ENCODE measurements at regions not wholly inside any gene's neighbourhood (a gene's known extent, or its start where the extent isn't known, plus 50 kb on each side); places are given as distances from the start of the nearest gene placed in this dataset.

DNA sequence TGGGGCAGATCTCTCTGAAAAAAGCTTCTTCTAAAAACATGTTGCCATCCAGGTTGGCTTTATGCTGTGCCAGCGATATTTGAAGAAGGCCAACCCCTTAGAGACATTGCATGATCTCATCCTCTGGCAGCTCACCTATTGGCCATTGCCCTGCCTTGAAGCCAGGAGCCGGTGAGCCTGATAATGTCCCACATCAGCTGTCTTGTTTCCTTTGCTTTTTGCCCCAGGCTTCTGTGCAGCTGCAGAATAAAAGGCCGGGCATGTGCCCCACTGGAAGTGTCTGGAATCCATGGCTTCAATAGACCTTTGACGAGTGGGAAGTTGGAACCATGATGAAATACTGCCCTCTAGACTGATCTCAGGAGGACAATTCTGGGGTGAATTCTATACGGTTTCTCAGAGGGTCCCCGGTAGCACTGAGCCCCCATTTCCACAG lies 523.5 kb upstream of the ZEB2 start:
- no peak overlapping the region for H3K9ac ChIP-seq (ENCODE audit: low read length)
- BruUV-seq (replicated peaks): no TSS peak
- DNase-seq (ENCODE audit: low read depth, low spot score): no peak
- H3K36me3 ChIP-seq (ENCODE audit: control insufficient read depth in 1 of 2, insufficient read depth in 2 of 2, low read length in 2 of 2): no peaks in the 10 kb centered on the region
- H3K4me2 ChIP-seq (ENCODE audit: low read length): no peak overlapping the region
- H3K79me2 ChIP-seq (ENCODE audit: insufficient read depth, low read length): no peaks in the 10 kb centered on the region
- TF ChIP-seq RAD21 (IDR thresholded peaks at IDR 0.05; ENCODE audit: low read depth): peak; percentile 28; the same call in 1 of the 2 replicates
- no peak for TF ChIP-seq CBX3 (IDR thresholded peaks at IDR 0.05; ENCODE audit: low read depth)
- TF ChIP-seq EGR1 (IDR thresholded peaks at IDR 0.05; ENCODE audit: low read depth): no peak
- no peaks in the 10 kb centered on the region for H3K9me2 ChIP-seq (ENCODE audit: insufficient read depth)
- intact Hi-C loops (cut with micrococcal nuclease): no loop called here
- H4K20me1 ChIP-seq (ENCODE audit: insufficient read depth): no peaks in the 10 kb centered on the region
- RAD21 ChIA-PET (ENCODE audit: low non-redundant PET in 1 of 2, low total read pairs in 2 of 2, uncharacterized antibody in 2 of 2, unreplicated experiment in 2 of 2): no interaction called here
- CTCF ChIA-PET: no interaction called here
- no peaks in the 10 kb centered on the region for H3K4me1 ChIP-seq (ENCODE audit: control insufficient read depth in 1 of 2, insufficient read depth in 2 of 2, low read length in 2 of 2)
- H3K27me3 ChIP-seq (ENCODE audit: insufficient read depth, low read length): no peaks in the 10 kb centered on the region
- no peaks in the 10 kb centered on the region for H3K9me3 ChIP-seq (ENCODE audit: control insufficient read depth in 1 of 2, insufficient read depth in 1 of 2, low read depth in 1 of 2, low read length in 2 of 2)
- POLR2A ChIA-PET: no interaction called here
- H3K4me3 ChIP-seq (replicated peaks in 1 of 2; ENCODE audit: low read depth in 1 of 2, low read length in 2 of 2): no peak overlapping the region
- H3K27ac ChIP-seq (ENCODE audit: low read depth, low read length): no peak overlapping the region
- ATAC-seq: no peak
- no peak overlapping the region for H2AFZ ChIP-seq (ENCODE audit: low read depth, low read length, poor library complexity, severe bottlenecking)

- H3K27ac ChIP-seq (ENCODE audit: low read depth, low read length): no peak overlapping the region
- CTCF ChIA-PET: no interaction called here
- no peaks in the 10 kb centered on the region for H3K9me2 ChIP-seq (ENCODE audit: insufficient read depth)
- no peak overlapping the region for H2AFZ ChIP-seq (ENCODE audit: low read depth, low read length, poor library complexity, severe bottlenecking)
- POLR2A ChIA-PET: no interaction called here
- DNase-seq (ENCODE audit: low read depth, low spot score) (no peak), ATAC-seq (no peak)
- RAD21 ChIA-PET (ENCODE audit: low non-redundant PET in 1 of 2, low total read pairs in 2 of 2, uncharacterized antibody in 2 of 2, unreplicated experiment in 2 of 2): no interaction called here
- no peaks in the 10 kb centered on the region for H3K79me2 ChIP-seq (ENCODE audit: insufficient read depth, low read length)
- BruUV-seq (replicated peaks): no TSS peak
- no peaks in the 10 kb centered on the region for H3K9me3 ChIP-seq (ENCODE audit: control insufficient read depth in 1 of 2, insufficient read depth in 1 of 2, low read depth in 1 of 2, low read length in 2 of 2)
- no peaks in the 10 kb centered on the region for H3K27me3 ChIP-seq (ENCODE audit: insufficient read depth, low read length)
- no peak for TF ChIP-seq ZNF274 (IDR thresholded peaks at IDR 0.05; ENCODE audit: low read depth, low read length)
- TF ChIP-seq EZH2 (IDR thresholded peaks at IDR 0.05): no peak
- TF ChIP-seq CBX3 (IDR thresholded peaks at IDR 0.05; ENCODE audit: low read depth): no peak
- TF ChIP-seq TCF7L2 (IDR thresholded peaks at IDR 0.05; ENCODE audit: borderline replicate concordance, extremely low read depth, insufficient read depth, insufficient read length): no peak
- TF ChIP-seq, protein P1, sequence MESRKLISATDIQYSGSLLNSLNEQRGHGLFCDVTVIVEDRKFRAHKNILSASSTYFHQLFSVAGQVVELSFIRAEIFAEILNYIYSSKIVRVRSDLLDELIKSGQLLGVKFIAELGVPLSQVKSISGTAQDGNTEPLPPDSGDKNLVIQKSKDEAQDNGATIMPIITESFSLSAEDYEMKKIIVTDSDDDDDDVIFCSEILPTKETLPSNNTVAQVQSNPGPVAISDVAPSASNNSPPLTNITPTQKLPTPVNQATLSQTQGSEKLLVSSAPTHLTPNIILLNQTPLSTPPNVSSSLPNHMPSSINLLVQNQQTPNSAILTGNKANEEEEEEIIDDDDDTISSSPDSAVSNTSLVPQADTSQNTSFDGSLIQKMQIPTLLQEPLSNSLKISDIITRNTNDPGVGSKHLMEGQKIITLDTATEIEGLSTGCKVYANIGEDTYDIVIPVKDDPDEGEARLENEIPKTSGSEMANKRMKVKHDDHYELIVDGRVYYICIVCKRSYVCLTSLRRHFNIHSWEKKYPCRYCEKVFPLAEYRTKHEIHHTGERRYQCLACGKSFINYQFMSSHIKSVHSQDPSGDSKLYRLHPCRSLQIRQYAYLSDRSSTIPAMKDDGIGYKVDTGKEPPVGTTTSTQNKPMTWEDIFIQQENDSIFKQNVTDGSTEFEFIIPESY (IDR thresholded peaks at IDR 0.05; ENCODE audit: extremely low read depth, insufficient replicate concordance, low read length): no peak
- no peak for TF ChIP-seq POLR2A (IDR thresholded peaks at IDR 0.05; ENCODE audit: borderline replicate concordance, extremely low read depth, insufficient read depth, insufficient read length)
- TF ChIP-seq EGR1 (IDR thresholded peaks at IDR 0.05; ENCODE audit: low read depth): no peak
- TF ChIP-seq JUND (IDR thresholded peaks at IDR 0.05): no peak
- TF ChIP-seq EZH2phosphoT487 (IDR thresholded peaks at IDR 0.05; ENCODE audit: borderline replicate concordance): no peak
- TF ChIP-seq ELF1 (IDR thresholded peaks at IDR 0.05; ENCODE audit: borderline replicate concordance, low read depth): no peak
- no peak for TF ChIP-seq YY1 (IDR thresholded peaks at IDR 0.05; ENCODE audit: extremely low read depth, insufficient replicate concordance, low read depth, low read length)
- TF ChIP-seq, protein P2, sequence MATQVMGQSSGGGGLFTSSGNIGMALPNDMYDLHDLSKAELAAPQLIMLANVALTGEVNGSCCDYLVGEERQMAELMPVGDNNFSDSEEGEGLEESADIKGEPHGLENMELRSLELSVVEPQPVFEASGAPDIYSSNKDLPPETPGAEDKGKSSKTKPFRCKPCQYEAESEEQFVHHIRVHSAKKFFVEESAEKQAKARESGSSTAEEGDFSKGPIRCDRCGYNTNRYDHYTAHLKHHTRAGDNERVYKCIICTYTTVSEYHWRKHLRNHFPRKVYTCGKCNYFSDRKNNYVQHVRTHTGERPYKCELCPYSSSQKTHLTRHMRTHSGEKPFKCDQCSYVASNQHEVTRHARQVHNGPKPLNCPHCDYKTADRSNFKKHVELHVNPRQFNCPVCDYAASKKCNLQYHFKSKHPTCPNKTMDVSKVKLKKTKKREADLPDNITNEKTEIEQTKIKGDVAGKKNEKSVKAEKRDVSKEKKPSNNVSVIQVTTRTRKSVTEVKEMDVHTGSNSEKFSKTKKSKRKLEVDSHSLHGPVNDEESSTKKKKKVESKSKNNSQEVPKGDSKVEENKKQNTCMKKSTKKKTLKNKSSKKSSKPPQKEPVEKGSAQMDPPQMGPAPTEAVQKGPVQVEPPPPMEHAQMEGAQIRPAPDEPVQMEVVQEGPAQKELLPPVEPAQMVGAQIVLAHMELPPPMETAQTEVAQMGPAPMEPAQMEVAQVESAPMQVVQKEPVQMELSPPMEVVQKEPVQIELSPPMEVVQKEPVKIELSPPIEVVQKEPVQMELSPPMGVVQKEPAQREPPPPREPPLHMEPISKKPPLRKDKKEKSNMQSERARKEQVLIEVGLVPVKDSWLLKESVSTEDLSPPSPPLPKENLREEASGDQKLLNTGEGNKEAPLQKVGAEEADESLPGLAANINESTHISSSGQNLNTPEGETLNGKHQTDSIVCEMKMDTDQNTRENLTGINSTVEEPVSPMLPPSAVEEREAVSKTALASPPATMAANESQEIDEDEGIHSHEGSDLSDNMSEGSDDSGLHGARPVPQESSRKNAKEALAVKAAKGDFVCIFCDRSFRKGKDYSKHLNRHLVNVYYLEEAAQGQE (IDR thresholded peaks at IDR 0.05; ENCODE audit: low read depth): no peak
- TF ChIP-seq CEBPB (IDR thresholded peaks at IDR 0.05; ENCODE audit: low read depth): no peak
- TF ChIP-seq SRF (IDR thresholded peaks at IDR 0.05; ENCODE audit: low read depth): no peak
- H4K20me1 ChIP-seq (ENCODE audit: insufficient read depth): no peaks in the 10 kb centered on the region
- intact Hi-C loops (cut with micrococcal nuclease): no loop called here
- no peaks in the 10 kb centered on the region for H3K36me3 ChIP-seq (ENCODE audit: control insufficient read depth in 1 of 2, insufficient read depth in 2 of 2, low read length in 2 of 2)
- H3K4me3 ChIP-seq (replicated peaks in 1 of 2; ENCODE audit: low read depth in 1 of 2, low read length in 2 of 2): no peak overlapping the region
- H3K4me2 ChIP-seq (ENCODE audit: low read length): no peak overlapping the region
- H3K9ac ChIP-seq (ENCODE audit: low read length): no peak overlapping the region
- no peaks in the 10 kb centered on the region for H3K4me1 ChIP-seq (ENCODE audit: control insufficient read depth in 1 of 2, insufficient read depth in 2 of 2, low read length in 2 of 2)
These were observed 521.8 kb upstream of the ZEB2 start for GRCh38 chr2:145041706-145042105.
